GM23338 (cell line): ENCODE measurements at regions not wholly inside any gene's neighbourhood (a gene's known extent, or its start where the extent isn't known, plus 50 kb on each side); places are given as distances from the start of the nearest gene placed in this dataset.

ENCODE experiments used
- ATAC-seq: fragments of 200-7000 bp; cut with Tn5 transposase; 3 replicates; pipeline ENCODE4 v1.9.1; 2020
- DNase-seq: peaks from one replicate; pipeline ENCODE4 v3.0.0-alpha.2; 2015; ENCODE audit warnings: low spot score
- H2AFZ ChIP-seq: fragments of 200-600 bp; sonication (generic); 2 replicates; pipeline ENCODE4 v1.8.0; 2016; ENCODE audit warnings: antibody characterized with exemption, mild to moderate bottlenecking, moderate library complexity
- H3F3A ChIP-seq: fragments of 200-600 bp; sonication (generic); replicated peaks from 2 replicates; pipeline ENCODE4 v1.8.0; 2017; ENCODE audit warnings: antibody characterized with exemption, mixed run types, low read depth
- H3K27ac ChIP-seq: fragments of 200-600 bp; sonication (generic); 2 replicates; pipeline ENCODE4 v1.6.1; 2016; ENCODE audit warnings: low read depth
- H3K27me3 ChIP-seq: fragments of 200-600 bp; sonication (generic); 2 replicates; pipeline ENCODE4 v1.8.0; 2016; ENCODE audit warnings: mild to moderate bottlenecking, mixed run types, moderate library complexity; ENCODE audit not compliant: insufficient read depth
- H3K36me3 ChIP-seq: fragments of 200-600 bp; sonication (generic); 2 replicates; pipeline ENCODE4 v1.8.0; 2016; ENCODE audit warnings: mild to moderate bottlenecking; ENCODE audit not compliant: insufficient read depth
- H3K4me1 ChIP-seq: fragments of 200-600 bp; sonication (generic); 2 replicates; pipeline ENCODE4 v1.8.0; 2016; ENCODE audit warnings: mild to moderate bottlenecking, moderate library complexity; ENCODE audit not compliant: insufficient read depth
- H3K4me2 ChIP-seq: fragments of 200-600 bp; sonication (generic); 2 replicates; pipeline ENCODE4 v1.7.1; 2017; ENCODE audit warnings: mixed run types
- H3K4me3 ChIP-seq: fragments of 200-600 bp; sonication (generic); 2 replicates; pipeline ENCODE4 v1.6.1; 2016; ENCODE audit warnings: mixed run types
- H3K79me2 ChIP-seq: fragments of 200-600 bp; sonication (generic); replicated peaks from 2 replicates; pipeline ENCODE4 v1.8.0; 2017; ENCODE audit warnings: mild to moderate bottlenecking; ENCODE audit not compliant: insufficient read depth
- H3K9me2 ChIP-seq: fragments of 200-600 bp; sonication (generic); 2 replicates; pipeline ENCODE4 v1.8.0; 2017; ENCODE audit not compliant: insufficient read depth
- H4K20me1 ChIP-seq: fragments of 200-600 bp; sonication (generic); replicated peaks from 2 replicates; pipeline ENCODE4 v1.8.0; 2017; ENCODE audit warnings: mild to moderate bottlenecking; ENCODE audit not compliant: insufficient read depth
- H3K27ac Mint-ChIP-seq: 2 replicates; pipeline ENCODE4 v1.8.0; 2020; ENCODE audit warnings: inconsistent platforms, mild to moderate bottlenecking, moderate library complexity, mixed read lengths
- H3K27me3 Mint-ChIP-seq: 3 replicates; pipeline ENCODE4 v1.8.0; 2022; ENCODE audit warnings: low read depth, mild to moderate bottlenecking, moderate library complexity, mixed read lengths, inconsistent platforms; ENCODE audit not compliant: insufficient read depth, poor library complexity
- H3K36me3 Mint-ChIP-seq: 3 replicates; pipeline ENCODE4 v1.8.0; 2021; ENCODE audit warnings: low read depth, mild to moderate bottlenecking, inconsistent platforms, moderate library complexity, mixed read lengths
- H3K4me1 Mint-ChIP-seq: 3 replicates; pipeline ENCODE4 v1.8.0; 2020; ENCODE audit warnings: mild to moderate bottlenecking, inconsistent platforms, mixed read lengths
- H3K4me3 Mint-ChIP-seq: 3 replicates; pipeline ENCODE4 v1.8.0; 2021; ENCODE audit warnings: moderate library complexity, mild to moderate bottlenecking, inconsistent platforms, mixed read lengths
- H3K9me3 Mint-ChIP-seq: 3 replicates; pipeline ENCODE4 v1.8.0; 2020; ENCODE audit warnings: moderate library complexity, mild to moderate bottlenecking, inconsistent platforms, mixed read lengths
- CREB1 ChIP-seq: fragments of 250-450 bp; sonication (Bioruptor Pico); IDR thresholded peaks from 2 replicates; pipeline ENCODE4 v1.5.0; 2020; ENCODE audit warnings: low read depth, mild to moderate bottlenecking, moderate library complexity
- EZH2 ChIP-seq: fragments of 200-600 bp; sonication (generic); IDR thresholded peaks from one replicate; pipeline ENCODE4 v1.8.0; 2017; ENCODE audit warnings: antibody characterized with exemption, mild to moderate bottlenecking, low read depth; ENCODE audit not compliant: unreplicated experiment
- JUNB ChIP-seq: IDR thresholded peaks from one replicate; pipeline ENCODE4 v1.6.1; 2016; ENCODE audit warnings: antibody characterized with exemption; ENCODE audit not compliant: unreplicated experiment
- POLR2AphosphoS5 ChIP-seq: IDR thresholded peaks from 2 replicates; pipeline ENCODE4 v1.6.1; 2016; ENCODE audit warnings: antibody characterized with exemption, low read depth
- ZNF114 ChIP-seq: fragments of 250-450 bp; sonication (Bioruptor Pico); IDR thresholded peaks from 2 replicates; pipeline ENCODE4 v1.5.0; 2020; ENCODE audit warnings: mild to moderate bottlenecking, moderate library complexity
- ZNF331 ChIP-seq: fragments of 250-450 bp; sonication (Bioruptor Pico); IDR thresholded peaks from 2 replicates; pipeline ENCODE4 v1.5.0; 2020; ENCODE audit warnings: low read depth, mild to moderate bottlenecking, moderate library complexity
- TF ChIP-seq, protein P1 (sequence below): IDR thresholded peaks from one replicate; pipeline ENCODE4 v1.6.1; 2018; ENCODE audit warnings: antibody characterized with exemption; ENCODE audit not compliant: unreplicated experiment
- TF ChIP-seq, protein P2 (sequence below), 2 experiments: fragments of 200-600 bp in 1 of 2; sonication (generic) in 1 of 2; conservative IDR thresholded peaks; 2 replicates each; pipeline versions ENCODE4 v1.5.1 to v1.6.1; 2016 to 2017; ENCODE audit warnings: antibody characterized with exemption in 2 of 2, low read depth in 2 of 2, mild to moderate bottlenecking in 2 of 2, moderate library complexity in 1 of 2
- TF ChIP-seq, protein P3 (sequence below): fragments of 250-450 bp; sonication (Bioruptor Pico); IDR thresholded peaks from 2 replicates; pipeline ENCODE4 v1.5.0; 2020; ENCODE audit warnings: mild to moderate bottlenecking, moderate library complexity

DNA sequence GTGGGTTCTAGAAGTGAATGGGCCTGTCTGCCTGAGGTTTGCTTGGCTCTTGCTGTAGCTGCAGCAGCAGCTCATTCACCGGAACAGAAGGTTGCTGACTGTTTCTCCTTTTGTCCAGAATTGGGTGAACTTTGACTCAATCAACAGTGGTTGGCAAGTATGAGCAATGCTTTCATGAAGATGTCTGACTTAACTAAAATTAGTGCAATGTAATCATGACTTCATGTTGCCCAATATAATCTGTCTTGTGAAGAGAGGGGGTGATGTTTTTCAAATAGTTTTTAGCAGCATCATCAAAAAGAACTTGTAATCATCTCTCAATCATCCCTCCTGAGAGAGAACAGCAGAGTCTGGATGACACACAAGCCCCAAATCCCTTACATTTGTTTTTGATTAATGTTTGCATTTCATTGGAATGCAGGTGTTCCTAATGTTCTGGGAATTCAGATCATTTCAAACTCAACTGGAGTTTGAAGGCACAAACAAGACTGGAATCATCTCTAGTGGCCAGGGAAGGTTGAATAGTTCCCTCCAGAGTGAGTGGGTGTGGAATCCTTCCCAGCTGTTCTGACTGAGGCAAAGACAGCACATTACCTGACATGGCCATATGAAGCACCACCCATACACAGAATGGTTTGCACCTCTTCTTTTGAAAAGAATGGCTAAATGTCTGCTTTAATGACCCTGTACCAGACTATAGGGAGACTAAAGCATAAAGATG is 82.9 kb downstream of the HLX start:
- no peak overlapping the region for H3K4me2 ChIP-seq
- no peaks in the 10 kb centered on the region for H3K4me1 ChIP-seq
- TF ChIP-seq POLR2AphosphoS5, result no peak
- TF ChIP-seq, protein P1, sequence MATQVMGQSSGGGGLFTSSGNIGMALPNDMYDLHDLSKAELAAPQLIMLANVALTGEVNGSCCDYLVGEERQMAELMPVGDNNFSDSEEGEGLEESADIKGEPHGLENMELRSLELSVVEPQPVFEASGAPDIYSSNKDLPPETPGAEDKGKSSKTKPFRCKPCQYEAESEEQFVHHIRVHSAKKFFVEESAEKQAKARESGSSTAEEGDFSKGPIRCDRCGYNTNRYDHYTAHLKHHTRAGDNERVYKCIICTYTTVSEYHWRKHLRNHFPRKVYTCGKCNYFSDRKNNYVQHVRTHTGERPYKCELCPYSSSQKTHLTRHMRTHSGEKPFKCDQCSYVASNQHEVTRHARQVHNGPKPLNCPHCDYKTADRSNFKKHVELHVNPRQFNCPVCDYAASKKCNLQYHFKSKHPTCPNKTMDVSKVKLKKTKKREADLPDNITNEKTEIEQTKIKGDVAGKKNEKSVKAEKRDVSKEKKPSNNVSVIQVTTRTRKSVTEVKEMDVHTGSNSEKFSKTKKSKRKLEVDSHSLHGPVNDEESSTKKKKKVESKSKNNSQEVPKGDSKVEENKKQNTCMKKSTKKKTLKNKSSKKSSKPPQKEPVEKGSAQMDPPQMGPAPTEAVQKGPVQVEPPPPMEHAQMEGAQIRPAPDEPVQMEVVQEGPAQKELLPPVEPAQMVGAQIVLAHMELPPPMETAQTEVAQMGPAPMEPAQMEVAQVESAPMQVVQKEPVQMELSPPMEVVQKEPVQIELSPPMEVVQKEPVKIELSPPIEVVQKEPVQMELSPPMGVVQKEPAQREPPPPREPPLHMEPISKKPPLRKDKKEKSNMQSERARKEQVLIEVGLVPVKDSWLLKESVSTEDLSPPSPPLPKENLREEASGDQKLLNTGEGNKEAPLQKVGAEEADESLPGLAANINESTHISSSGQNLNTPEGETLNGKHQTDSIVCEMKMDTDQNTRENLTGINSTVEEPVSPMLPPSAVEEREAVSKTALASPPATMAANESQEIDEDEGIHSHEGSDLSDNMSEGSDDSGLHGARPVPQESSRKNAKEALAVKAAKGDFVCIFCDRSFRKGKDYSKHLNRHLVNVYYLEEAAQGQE, result no peak
- TF ChIP-seq, protein P2, sequence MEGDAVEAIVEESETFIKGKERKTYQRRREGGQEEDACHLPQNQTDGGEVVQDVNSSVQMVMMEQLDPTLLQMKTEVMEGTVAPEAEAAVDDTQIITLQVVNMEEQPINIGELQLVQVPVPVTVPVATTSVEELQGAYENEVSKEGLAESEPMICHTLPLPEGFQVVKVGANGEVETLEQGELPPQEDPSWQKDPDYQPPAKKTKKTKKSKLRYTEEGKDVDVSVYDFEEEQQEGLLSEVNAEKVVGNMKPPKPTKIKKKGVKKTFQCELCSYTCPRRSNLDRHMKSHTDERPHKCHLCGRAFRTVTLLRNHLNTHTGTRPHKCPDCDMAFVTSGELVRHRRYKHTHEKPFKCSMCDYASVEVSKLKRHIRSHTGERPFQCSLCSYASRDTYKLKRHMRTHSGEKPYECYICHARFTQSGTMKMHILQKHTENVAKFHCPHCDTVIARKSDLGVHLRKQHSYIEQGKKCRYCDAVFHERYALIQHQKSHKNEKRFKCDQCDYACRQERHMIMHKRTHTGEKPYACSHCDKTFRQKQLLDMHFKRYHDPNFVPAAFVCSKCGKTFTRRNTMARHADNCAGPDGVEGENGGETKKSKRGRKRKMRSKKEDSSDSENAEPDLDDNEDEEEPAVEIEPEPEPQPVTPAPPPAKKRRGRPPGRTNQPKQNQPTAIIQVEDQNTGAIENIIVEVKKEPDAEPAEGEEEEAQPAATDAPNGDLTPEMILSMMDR (conservative IDR thresholded peaks at IDR 0.05; ENCODE audit: low read depth in 2 of 2), result no peak
- TF ChIP-seq EZH2, result no peak
- no peak for TF ChIP-seq JUNB
- no peak for TF ChIP-seq ZNF331 (CRISPR knock-in tag)
- TF ChIP-seq CREB1 (CRISPR knock-in tag), result no peak
- TF ChIP-seq, protein P3, sequence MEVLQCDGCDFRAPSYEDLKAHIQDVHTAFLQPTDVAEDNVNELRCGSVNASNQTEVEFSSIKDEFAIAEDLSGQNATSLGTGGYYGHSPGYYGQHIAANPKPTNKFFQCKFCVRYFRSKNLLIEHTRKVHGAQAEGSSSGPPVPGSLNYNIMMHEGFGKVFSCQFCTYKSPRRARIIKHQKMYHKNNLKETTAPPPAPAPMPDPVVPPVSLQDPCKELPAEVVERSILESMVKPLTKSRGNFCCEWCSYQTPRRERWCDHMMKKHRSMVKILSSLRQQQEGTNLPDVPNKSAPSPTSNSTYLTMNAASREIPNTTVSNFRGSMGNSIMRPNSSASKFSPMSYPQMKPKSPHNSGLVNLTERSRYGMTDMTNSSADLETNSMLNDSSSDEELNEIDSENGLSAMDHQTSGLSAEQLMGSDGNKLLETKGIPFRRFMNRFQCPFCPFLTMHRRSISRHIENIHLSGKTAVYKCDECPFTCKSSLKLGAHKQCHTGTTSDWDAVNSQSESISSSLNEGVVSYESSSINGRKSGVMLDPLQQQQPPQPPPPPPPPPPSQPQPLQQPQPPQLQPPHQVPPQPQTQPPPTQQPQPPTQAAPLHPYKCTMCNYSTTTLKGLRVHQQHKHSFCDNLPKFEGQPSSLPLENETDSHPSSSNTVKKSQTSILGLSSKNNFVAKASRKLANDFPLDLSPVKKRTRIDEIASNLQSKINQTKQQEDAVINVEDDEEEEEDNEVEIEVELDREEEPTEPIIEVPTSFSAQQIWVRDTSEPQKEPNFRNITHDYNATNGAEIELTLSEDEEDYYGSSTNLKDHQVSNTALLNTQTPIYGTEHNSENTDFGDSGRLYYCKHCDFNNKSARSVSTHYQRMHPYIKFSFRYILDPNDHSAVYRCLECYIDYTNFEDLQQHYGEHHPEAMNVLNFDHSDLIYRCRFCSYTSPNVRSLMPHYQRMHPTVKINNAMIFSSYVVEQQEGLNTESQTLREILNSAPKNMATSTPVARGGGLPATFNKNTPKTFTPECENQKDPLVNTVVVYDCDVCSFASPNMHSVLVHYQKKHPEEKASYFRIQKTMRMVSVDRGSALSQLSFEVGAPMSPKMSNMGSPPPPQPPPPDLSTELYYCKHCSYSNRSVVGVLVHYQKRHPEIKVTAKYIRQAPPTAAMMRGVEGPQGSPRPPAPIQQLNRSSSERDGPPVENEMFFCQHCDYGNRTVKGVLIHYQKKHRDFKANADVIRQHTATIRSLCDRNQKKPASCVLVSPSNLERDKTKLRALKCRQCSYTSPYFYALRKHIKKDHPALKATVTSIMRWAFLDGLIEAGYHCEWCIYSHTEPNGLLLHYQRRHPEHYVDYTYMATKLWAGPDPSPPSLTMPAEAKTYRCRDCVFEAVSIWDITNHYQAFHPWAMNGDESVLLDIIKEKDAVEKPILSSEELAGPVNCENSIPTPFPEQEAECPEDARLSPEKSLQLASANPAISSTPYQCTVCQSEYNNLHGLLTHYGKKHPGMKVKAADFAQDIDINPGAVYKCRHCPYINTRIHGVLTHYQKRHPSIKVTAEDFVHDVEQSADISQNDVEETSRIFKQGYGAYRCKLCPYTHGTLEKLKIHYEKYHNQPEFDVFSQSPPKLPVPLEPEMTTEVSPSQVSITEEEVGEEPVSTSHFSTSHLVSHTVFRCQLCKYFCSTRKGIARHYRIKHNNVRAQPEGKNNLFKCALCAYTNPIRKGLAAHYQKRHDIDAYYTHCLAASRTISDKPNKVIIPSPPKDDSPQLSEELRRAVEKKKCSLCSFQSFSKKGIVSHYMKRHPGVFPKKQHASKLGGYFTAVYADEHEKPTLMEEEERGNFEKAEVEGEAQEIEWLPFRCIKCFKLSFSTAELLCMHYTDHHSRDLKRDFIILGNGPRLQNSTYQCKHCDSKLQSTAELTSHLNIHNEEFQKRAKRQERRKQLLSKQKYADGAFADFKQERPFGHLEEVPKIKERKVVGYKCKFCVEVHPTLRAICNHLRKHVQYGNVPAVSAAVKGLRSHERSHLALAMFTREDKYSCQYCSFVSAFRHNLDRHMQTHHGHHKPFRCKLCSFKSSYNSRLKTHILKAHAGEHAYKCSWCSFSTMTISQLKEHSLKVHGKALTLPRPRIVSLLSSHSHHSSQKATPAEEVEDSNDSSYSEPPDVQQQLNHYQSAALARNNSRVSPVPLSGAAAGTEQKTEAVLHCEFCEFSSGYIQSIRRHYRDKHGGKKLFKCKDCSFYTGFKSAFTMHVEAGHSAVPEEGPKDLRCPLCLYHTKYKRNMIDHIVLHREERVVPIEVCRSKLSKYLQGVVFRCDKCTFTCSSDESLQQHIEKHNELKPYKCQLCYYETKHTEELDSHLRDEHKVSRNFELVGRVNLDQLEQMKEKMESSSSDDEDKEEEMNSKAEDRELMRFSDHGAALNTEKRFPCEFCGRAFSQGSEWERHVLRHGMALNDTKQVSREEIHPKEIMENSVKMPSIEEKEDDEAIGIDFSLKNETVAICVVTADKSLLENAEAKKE (CRISPR knock-in tag), result no peak
- TF ChIP-seq ZNF114 (CRISPR knock-in tag), result no peak
- no peaks in the 10 kb centered on the region for H3K79me2 ChIP-seq
- no peak for DNase-seq
- H3K27me3 Mint-ChIP-seq, result peaks cover 5% of the 10 kb centered on the region
- no peaks in the 10 kb centered on the region for H4K20me1 ChIP-seq
- H3K27ac ChIP-seq, result no peak overlapping the region
- no peaks in the 10 kb centered on the region for H3F3A ChIP-seq
- no peak for ATAC-seq
- H3K36me3 Mint-ChIP-seq, result no peaks in the 10 kb centered on the region
- H3K9me2 ChIP-seq, result peaks cover 8% of the 10 kb centered on the region; the same call in 1 of the 2 replicates
- H3K4me3 ChIP-seq, result no peak overlapping the region
- no peaks in the 10 kb centered on the region for H3K27me3 ChIP-seq
- H3K4me3 Mint-ChIP-seq, result no peak overlapping the region
- no peak overlapping the region for H2AFZ ChIP-seq
- no peaks in the 10 kb centered on the region; the same call in 2 of the 3 replicates for H3K9me3 Mint-ChIP-seq
- H3K27ac Mint-ChIP-seq, result no peak overlapping the region
- no peaks in the 10 kb centered on the region for H3K4me1 Mint-ChIP-seq
- H3K36me3 ChIP-seq, result no peaks in the 10 kb centered on the region
